ENCODE measurements at regions not wholly inside any gene's neighbourhood (a gene's known extent, or its start where the extent isn't known, plus 50 kb on each side); places are given as distances from the start of the nearest gene placed in this dataset.

- TF ChIP-seq, protein P1, sequence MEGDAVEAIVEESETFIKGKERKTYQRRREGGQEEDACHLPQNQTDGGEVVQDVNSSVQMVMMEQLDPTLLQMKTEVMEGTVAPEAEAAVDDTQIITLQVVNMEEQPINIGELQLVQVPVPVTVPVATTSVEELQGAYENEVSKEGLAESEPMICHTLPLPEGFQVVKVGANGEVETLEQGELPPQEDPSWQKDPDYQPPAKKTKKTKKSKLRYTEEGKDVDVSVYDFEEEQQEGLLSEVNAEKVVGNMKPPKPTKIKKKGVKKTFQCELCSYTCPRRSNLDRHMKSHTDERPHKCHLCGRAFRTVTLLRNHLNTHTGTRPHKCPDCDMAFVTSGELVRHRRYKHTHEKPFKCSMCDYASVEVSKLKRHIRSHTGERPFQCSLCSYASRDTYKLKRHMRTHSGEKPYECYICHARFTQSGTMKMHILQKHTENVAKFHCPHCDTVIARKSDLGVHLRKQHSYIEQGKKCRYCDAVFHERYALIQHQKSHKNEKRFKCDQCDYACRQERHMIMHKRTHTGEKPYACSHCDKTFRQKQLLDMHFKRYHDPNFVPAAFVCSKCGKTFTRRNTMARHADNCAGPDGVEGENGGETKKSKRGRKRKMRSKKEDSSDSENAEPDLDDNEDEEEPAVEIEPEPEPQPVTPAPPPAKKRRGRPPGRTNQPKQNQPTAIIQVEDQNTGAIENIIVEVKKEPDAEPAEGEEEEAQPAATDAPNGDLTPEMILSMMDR (IDR thresholded peaks at IDR 0.05 in 2 of 3, conservative IDR thresholded peaks at IDR 0.05 in 1 of 3; ENCODE audit: insufficient read depth in 2 of 3, low read depth in 1 of 3, low read length in 3 of 3), result no peak
- no peak for TF ChIP-seq RAD51 (IDR thresholded peaks at IDR 0.05; ENCODE audit: borderline replicate concordance, low read depth)
- TF ChIP-seq TFAP4 (CRISPR knock-in tag; IDR thresholded peaks at IDR 0.05; ENCODE audit: borderline replicate concordance), result no peak
- TF ChIP-seq KLF6 (CRISPR knock-in tag; IDR thresholded peaks at IDR 0.05; ENCODE audit: borderline replicate concordance), result no peak
- no peak for TF ChIP-seq BDP1 (IDR thresholded peaks at IDR 0.05; ENCODE audit: insufficient read depth, insufficient read length)
- TF ChIP-seq TAF15 (IDR thresholded peaks at IDR 0.05; ENCODE audit: low read depth, low read length), result no peak
- no peak for TF ChIP-seq ZNF384 (IDR thresholded peaks at IDR 0.05; ENCODE audit: low read depth, low read length)
- TF ChIP-seq ZNF785 (CRISPR knock-in tag; IDR thresholded peaks at IDR 0.05), result no peak
Measured at GRCh38 chr1:223038288-223039006, 104.6 kb downstream of the TLR5 start (continued).
